ENCODE measurements at regions not wholly inside any gene's neighbourhood (a gene's known extent, or its start where the extent isn't known, plus 50 kb on each side); places are given as distances from the start of the nearest gene placed in this dataset.
"Not testable (repeated sequence)": the region's sequence is repeated elsewhere in the genome, so short reads cannot be mapped to it uniquely, and the experiment has no call there.

DNA sequence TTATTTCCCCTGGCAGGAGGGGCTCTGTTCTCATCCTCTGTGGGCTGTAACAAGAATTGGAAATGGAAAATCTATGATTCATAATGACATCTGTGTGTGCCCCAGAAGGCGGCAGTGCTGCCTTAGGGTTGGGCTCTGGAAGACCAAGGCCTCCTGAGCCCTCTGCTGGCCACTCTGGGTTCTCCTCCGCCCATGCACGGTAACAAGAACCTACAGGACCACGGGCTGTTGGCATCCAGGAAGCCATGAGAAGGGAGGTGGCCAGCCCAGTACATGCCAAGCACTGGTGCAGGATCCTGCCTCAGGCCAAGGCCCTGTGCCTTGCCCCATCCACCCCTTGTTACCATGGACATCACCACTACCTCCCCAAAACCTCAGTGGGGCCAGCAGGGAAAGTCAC is 454.2 kb downstream of the TP53TG3F start:
- H4K20me1 ChIP-seq, H3K4me2 ChIP-seq, H3K36me3 ChIP-seq: not testable (repeated sequence)

DNA sequence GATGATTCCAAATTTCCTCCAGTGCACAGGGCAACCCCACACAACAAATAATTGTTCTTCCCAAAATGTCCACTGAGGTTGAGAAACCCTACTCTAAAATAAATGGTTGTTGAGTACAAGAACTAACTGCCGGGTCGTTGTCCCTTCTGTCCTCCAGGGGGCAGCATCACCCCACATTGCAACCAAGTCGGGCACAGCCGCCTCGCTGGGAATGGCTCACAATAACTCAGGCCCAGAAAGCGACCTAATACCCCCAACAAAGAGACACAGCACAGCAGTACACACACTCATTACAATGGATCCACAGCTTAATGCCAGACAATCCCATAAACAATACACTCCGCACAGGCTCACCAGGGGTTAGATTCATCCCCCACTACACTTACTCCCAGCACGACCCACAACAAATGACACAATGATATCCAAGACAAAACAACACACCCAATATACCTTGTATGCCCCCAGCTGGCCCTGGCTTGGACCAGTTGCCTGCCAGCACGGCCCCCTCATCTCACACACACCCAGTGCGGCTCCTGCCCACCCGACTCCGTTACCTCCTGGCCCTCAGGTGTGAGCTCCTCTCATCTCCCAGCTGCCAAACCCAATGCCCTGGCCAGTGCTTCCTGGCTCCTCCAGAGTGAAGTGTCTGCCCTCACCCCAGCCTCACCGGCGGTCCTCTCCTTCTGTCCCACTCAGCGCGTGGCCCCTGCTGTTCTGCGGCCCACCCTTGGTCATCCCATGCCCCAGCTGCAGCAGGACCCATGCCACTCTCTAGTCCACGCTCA is 461.5 kb downstream of the TP53TG3F start:
- not testable (repeated sequence) for H3K4me3 ChIP-seq; H3K27ac ChIP-seq; H4K20me1 ChIP-seq; H3K27me3 ChIP-seq; H3K4me1 ChIP-seq; H3K9me3 ChIP-seq (replicated peaks in 1 of 11); H3K9ac ChIP-seq; H3K36me3 ChIP-seq; H3K4me2 ChIP-seq

More for the DNA sequence above, 454.2 kb downstream of the TP53TG3F start:
- H3K9me3 ChIP-seq (replicated peaks in 1 of 11); H3K4me3 ChIP-seq; H3K4me1 ChIP-seq; H3K27ac ChIP-seq; H3K9ac ChIP-seq; H3K27me3 ChIP-seq: not testable (repeated sequence)

DNA sequence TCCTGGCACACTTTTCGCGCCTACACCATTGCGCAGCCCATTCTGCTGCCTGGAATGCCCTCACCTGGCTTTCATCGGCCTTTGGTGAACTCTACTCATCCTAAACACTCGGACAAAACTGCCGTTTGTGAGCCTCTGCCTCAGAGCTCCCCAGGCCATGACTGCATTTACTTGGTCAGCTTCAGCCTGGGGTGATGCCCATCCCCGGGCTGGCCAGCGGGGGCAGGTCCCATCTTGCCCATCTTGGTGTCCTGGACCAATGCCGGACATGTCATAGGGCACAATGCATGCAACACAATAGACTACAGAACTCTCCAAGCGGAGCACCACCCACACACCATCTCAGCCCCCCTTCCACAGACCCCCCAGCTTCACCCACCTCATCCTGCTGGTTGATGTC is 463.5 kb downstream of the TP53TG3F start:
- H3K4me1 ChIP-seq; H3K4me3 ChIP-seq; H3K27me3 ChIP-seq; H3K36me3 ChIP-seq; H3K9me3 ChIP-seq (replicated peaks in 1 of 11); H3K9ac ChIP-seq; H4K20me1 ChIP-seq; H3K4me2 ChIP-seq; H3K27ac ChIP-seq: not testable (repeated sequence)

DNA sequence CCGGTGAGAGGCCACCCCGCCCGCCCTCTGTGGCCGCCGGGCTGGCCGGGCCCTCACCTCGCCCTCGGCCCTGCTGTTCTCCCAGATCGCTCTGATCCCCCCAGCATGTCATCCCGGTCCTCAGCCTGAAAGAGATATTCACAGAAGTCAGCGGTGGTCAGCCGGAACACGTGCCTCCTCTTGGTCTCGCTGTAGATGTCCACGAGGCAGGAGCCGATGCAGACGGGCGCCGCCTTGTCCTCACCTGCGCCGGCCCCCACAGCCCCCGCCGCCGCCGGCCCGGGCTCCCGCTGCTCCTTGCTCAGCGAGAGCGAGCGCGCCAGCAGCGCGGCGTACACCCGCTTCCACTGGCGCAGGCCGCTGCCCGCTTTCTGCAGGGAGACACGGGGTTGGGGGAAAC is 468.6 kb downstream of the TP53TG3F start:
- H3K4me1 ChIP-seq; H3K27ac ChIP-seq; H3K9me3 ChIP-seq (replicated peaks in 1 of 11); H3K9ac ChIP-seq; H4K20me1 ChIP-seq; H3K4me2 ChIP-seq; H3K4me3 ChIP-seq; H3K36me3 ChIP-seq; H3K27me3 ChIP-seq: not testable (repeated sequence)

DNA sequence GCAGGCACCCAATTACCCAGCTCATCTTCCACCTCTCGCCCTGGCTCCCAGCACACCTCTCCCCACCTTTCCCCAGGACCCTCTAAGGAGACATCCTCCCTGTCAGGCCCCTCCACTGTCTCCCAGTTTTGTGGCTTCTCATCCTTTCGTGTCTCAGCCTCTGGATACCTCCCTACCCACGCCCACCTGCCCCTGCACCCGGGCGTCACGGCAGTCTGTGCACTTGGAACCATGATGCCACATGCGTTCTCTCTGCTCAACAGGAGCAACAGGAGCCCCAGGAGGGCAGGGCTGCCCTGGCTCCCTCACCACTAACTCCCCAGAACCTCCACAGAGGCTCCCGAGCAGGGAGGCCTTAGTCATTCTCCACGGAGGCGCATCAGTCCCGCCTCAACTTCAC is 472.8 kb downstream of the TP53TG3F start:
- H3K4me2 ChIP-seq; H3K4me1 ChIP-seq; H3K9me3 ChIP-seq (replicated peaks in 1 of 11); H4K20me1 ChIP-seq; H3K27ac ChIP-seq; H3K4me3 ChIP-seq; H3K9ac ChIP-seq; H3K36me3 ChIP-seq; H3K27me3 ChIP-seq: not testable (repeated sequence)

DNA sequence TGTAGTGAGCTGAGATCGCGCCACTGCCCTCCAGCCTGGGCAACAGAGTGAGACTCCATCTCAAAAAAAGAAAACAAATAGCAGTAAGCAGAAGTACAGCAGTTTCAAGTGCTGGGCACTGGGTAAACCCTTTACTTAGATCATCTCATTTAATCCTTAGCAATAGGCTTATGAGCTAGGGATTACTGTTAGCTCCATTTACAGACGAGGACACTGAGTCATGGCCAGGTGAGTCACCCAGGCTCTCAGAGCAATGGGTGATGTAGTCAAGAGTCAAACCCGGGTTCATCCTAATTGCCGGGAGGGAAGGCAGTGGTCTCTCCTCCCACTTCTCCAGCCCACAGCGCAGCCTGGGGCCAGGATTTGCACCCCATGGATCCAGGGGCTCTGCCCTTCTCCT is 473.6 kb downstream of the TP53TG3F start:
- H3K4me2 ChIP-seq; H3K4me1 ChIP-seq; H3K9me3 ChIP-seq (replicated peaks in 1 of 11); H3K27me3 ChIP-seq; H4K20me1 ChIP-seq; H3K36me3 ChIP-seq; H3K4me3 ChIP-seq; H3K27ac ChIP-seq; H3K9ac ChIP-seq: not testable (repeated sequence)

DNA sequence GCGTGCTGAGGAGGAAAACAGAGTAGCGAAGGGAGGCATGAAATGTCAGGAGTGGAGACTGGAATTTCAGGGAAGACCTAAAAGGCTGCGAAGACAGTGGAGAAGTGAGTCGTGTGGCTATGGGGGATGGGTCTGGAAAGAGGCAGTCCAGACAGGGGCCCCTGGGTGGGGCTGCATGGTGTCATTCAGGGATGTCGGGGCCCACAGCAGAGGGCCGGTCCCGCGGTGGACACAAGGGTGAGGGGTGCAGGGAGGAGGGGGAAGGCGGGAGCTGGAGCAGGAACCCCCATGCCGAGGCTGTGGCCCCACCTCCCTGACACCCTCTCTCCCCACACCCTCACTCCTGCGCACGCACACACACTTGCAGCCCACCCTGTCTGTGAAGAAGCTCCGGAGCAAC is 476.4 kb downstream of the TP53TG3F start:
- H3K27me3 ChIP-seq; H3K4me3 ChIP-seq; H3K4me1 ChIP-seq; H3K4me2 ChIP-seq; H3K9me3 ChIP-seq (replicated peaks in 1 of 11); H3K36me3 ChIP-seq; H4K20me1 ChIP-seq; H3K27ac ChIP-seq; H3K9ac ChIP-seq: not testable (repeated sequence)

DNA sequence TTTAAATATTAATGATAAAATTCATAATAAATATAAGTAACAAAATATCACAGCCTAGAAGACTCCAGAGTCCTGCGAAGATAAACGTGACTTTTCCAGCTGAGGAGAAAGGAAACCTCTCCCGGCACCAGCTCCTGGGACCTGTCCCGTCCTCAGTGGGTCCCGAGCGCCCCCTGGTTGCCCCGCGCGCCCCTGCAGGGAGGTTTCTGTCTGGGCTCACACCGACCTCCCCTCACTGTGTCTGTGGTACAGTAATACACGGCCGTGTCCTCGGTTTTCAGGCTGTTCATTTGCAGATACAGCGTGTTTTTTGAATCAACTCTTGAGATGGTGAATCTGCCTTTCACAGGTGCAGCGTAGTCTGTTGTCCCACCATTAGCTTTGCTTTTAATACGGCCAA is 478.7 kb downstream of the TP53TG3F start:
- H4K20me1 ChIP-seq, H3K36me3 ChIP-seq, H3K4me1 ChIP-seq: not testable (repeated sequence)

DNA sequence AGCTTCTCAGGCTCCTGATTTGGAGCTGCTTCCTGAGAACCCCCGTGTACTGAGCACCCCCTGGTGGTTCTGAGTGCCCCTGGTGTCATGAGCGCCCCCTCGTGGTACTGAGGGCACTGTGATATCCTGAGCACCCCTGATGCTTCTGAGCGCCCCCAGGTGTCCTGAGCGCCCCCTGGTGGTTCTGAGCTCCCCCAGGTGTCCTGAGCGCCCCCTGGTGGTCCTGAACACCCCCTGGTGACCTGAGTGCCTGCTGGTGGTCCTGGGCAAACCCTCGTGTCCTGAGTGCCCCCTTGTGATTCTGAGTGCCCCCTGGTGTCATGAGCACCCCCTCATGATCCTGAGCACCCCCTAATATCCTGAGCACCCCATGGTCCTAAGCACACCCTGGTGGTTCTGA is 502.1 kb downstream of the TP53TG3F start:
- H3K4me3 ChIP-seq, H3K4me1 ChIP-seq, H4K20me1 ChIP-seq: not testable (repeated sequence)

More for the DNA sequence above, 478.7 kb downstream of the TP53TG3F start:
- not testable (repeated sequence) for H3K9me3 ChIP-seq (replicated peaks in 1 of 11); H3K4me2 ChIP-seq; H3K9ac ChIP-seq; H3K27me3 ChIP-seq; H3K27ac ChIP-seq; H3K4me3 ChIP-seq

DNA sequence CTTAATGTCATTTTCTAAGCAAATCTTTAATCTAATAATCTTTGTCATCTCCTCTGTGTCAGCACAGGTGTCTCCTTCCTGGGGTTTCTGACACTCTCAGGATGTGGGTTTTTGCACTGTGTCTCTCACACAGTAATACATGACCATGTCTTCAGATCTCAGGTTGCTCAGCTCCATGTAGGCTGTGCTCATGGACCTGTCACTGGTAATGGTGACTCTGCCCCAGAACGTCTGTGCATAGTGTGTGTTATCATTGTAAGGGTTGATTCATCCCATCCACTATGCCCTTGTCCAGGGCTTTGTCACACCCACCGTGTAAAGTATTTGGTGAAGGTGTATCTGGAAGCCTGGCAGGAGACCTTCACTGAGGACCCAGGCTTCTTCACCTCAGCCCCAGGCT is 506.1 kb downstream of the TP53TG3F start:
- H3K9ac ChIP-seq; H3K27me3 ChIP-seq; H3K4me2 ChIP-seq; H3K27ac ChIP-seq; H3K9me3 ChIP-seq (replicated peaks in 1 of 11); H3K4me3 ChIP-seq; H3K36me3 ChIP-seq; H4K20me1 ChIP-seq; H3K4me1 ChIP-seq: not testable (repeated sequence)

More for the DNA sequence above, 502.1 kb downstream of the TP53TG3F start:
- not testable (repeated sequence) for H3K9me3 ChIP-seq (replicated peaks in 1 of 11); H3K9ac ChIP-seq; H3K36me3 ChIP-seq; H3K27ac ChIP-seq; H3K4me2 ChIP-seq; H3K27me3 ChIP-seq

DNA sequence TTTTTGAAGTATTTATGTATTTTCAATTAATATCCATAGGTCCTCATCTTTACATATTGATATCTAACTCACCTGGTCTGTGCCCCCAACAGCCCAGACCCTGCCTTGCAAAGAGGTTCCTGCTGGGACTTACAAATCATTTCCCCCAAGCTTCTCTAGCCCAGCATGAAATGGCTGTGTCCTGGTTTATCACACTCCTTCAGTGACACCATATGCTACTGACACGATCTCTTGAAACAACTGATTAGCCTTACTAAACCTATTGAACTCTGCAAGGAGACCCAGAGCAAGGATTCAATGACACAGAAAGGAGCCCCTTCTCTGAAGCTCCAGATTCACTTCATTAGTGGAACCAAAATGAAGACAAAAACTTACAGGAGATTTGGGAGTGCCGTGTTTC is 507.4 kb downstream of the TP53TG3F start:
- H3K36me3 ChIP-seq; H3K4me1 ChIP-seq; H3K4me3 ChIP-seq; H3K27me3 ChIP-seq; H3K4me2 ChIP-seq; H3K9ac ChIP-seq; H3K27ac ChIP-seq; H3K9me3 ChIP-seq (replicated peaks in 1 of 11); H4K20me1 ChIP-seq: not testable (repeated sequence)

DNA sequence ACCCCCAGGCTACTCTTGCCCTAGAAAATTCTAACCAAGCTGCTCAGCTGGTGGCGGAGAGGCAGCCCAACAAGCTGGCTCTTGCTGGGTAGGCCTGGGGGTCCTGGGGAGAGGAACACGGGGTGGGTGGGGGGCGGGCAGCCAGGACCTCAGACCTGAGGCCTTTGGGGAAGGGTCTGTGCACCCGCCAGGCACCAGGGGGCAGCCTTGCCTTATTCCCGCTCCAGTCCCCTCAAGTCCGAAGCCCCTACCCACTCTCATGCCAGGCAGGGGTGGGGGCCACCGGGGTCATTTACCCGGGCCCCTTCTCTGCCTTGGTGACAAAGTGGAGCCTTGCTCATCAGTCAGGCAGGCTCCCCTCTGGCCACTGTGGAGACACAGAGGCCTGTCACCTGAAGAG is 515.1 kb downstream of the TP53TG3F start:
- not testable (repeated sequence) for H3K9ac ChIP-seq; H3K4me2 ChIP-seq; H3K27me3 ChIP-seq; H4K20me1 ChIP-seq; H3K27ac ChIP-seq; H3K9me3 ChIP-seq (replicated peaks in 1 of 11); H3K36me3 ChIP-seq; H3K4me3 ChIP-seq; H3K4me1 ChIP-seq

DNA sequence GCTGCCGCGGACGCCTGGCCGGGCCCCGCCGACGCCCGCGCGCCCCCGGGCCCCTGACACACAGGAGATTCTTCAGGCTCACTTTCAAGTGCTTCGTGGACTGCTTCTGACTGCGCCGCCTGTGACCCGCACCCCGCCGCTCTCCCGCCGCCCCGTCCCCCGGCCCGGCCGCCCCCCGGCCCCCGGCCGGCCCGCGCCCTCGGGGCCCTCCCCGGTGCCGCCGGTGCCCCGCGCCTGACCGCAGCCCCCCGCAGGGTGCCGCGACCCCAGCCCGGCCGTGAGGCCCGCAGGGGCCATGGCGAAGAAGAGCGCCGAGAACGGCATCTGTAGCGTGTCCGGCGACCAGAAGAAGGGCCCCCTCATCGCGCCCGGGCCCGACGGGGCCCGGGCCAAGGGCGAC is 516.3 kb downstream of the TP53TG3F start:
- not testable (repeated sequence) for H4K20me1 ChIP-seq; H3K9ac ChIP-seq; H3K36me3 ChIP-seq; H3K27me3 ChIP-seq; H3K9me3 ChIP-seq (replicated peaks in 1 of 11); H3K4me1 ChIP-seq; H3K27ac ChIP-seq; H3K4me2 ChIP-seq; H3K4me3 ChIP-seq

DNA sequence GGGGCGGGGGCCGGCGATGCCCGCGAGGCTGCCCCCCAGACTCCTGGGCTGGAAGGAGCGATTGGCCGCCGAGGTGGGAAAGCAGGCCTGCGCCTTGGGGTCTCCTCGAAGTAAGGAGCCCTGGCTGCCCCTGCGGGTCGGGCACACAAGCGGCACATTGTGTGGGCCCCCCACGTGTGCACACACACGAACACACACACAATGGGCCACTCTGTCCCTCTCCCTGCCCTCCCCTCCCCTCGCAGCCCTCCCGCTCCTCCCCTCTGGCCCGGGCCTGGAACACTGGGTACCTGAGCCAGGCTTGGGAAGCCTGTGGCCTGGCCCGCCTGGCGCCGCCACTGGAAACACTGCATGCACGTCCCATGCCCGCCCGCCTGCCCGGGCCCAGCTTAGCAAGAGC is 517.1 kb downstream of the TP53TG3F start:
- not testable (repeated sequence) for H4K20me1 ChIP-seq; H3K27me3 ChIP-seq; H3K4me2 ChIP-seq; H3K4me1 ChIP-seq; H3K4me3 ChIP-seq; H3K9me3 ChIP-seq (replicated peaks in 1 of 11); H3K27ac ChIP-seq; H3K36me3 ChIP-seq; H3K9ac ChIP-seq

DNA sequence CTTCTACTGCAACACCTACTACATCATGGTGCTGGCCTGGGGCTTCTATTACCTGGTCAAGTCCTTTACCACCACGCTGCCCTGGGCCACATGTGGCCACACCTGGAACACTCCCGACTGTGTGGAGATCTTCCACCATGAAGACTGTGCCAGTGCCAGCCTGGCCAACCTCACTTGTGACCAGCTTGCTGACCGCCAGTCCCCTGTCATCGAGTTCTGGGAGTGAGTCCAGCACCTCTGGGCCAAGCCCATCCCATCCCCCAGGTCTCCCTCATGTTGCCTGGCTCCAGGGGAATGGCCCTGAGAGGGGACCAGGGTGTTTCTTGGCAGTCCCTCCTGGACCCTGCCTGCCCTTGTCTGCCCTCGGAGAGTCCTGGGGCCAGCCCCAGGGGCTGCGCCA is 519.4 kb downstream of the TP53TG3F start:
- H3K4me3 ChIP-seq, result not testable (repeated sequence)

More for the DNA sequence above, 519.4 kb downstream of the TP53TG3F start:
- H4K20me1 ChIP-seq; H3K4me1 ChIP-seq; H3K9me3 ChIP-seq (replicated peaks in 1 of 11); H3K4me2 ChIP-seq; H3K36me3 ChIP-seq; H3K27ac ChIP-seq; H3K9ac ChIP-seq; H3K27me3 ChIP-seq: not testable (repeated sequence)

Data from BLaER1 treated with 17β-estradiol and CSF1 and Interleukin-3, amounts not matched to agents 10 nM and 100 nM (cell line).